BE2C (cell line): ENCODE measurements at regions not wholly inside any gene's neighbourhood (a gene's known extent, or its start where the extent isn't known, plus 50 kb on each side); places are given as distances from the start of the nearest gene placed in this dataset.

Experiments
- DNase-seq: peaks from one replicate; pipeline ENCODE4 v3.0.0-alpha.2; 2020
- H3K27me3 ChIP-seq: fragments of 250-450 bp; sonication (Bioruptor Pico); 2 replicates; pipeline ENCODE4 v1.5.1; 2020; ENCODE audit warnings: mild to moderate bottlenecking
- H3K36me3 ChIP-seq: fragments of 250-450 bp; sonication (Bioruptor Pico); 2 replicates; pipeline ENCODE4 v1.5.1; 2020; ENCODE audit warnings: mild to moderate bottlenecking
- H3K4me1 ChIP-seq: fragments of 250-450 bp; sonication (Bioruptor Pico); 2 replicates; pipeline ENCODE4 v1.5.1; 2020
- H3K4me3 ChIP-seq: 2 replicates; pipeline ENCODE4 v1.5.1; 2011; ENCODE audit warnings: low read depth, low read length
- H3K9me3 ChIP-seq: fragments of 250-450 bp; sonication (Bioruptor Pico); 2 replicates; pipeline ENCODE4 v1.5.1; 2020
- TF ChIP-seq, protein P1 (sequence below): IDR thresholded peaks from 2 replicates; pipeline ENCODE4 v1.5.1; 2012; ENCODE audit warnings: mild to moderate bottlenecking, low read depth, low read length

DNA sequence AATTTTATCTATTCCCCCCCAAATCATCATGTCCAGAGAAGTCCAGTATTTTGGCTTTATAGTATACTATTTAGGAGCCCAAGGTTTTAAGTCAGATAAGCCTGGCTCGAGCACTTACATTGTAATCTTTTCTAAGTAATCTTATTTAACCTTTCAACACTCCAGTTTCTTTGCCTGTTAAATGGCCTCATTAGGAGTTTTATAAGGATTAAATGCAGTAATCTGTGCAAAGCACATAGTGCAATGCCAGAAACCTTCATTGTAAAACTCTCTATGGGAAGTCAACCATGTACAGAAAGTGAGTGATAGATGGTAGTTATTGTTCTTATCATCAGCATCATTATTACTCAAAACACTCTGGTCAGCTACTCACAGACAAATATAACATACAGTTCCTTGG is 1330.4 kb downstream of the SLC16A7 start:
- no peak overlapping the region for H3K4me3 ChIP-seq
- H3K9me3 ChIP-seq = no peaks in the 10 kb centered on the region
- H3K4me1 ChIP-seq = no peaks in the 10 kb centered on the region
- TF ChIP-seq, protein P1, sequence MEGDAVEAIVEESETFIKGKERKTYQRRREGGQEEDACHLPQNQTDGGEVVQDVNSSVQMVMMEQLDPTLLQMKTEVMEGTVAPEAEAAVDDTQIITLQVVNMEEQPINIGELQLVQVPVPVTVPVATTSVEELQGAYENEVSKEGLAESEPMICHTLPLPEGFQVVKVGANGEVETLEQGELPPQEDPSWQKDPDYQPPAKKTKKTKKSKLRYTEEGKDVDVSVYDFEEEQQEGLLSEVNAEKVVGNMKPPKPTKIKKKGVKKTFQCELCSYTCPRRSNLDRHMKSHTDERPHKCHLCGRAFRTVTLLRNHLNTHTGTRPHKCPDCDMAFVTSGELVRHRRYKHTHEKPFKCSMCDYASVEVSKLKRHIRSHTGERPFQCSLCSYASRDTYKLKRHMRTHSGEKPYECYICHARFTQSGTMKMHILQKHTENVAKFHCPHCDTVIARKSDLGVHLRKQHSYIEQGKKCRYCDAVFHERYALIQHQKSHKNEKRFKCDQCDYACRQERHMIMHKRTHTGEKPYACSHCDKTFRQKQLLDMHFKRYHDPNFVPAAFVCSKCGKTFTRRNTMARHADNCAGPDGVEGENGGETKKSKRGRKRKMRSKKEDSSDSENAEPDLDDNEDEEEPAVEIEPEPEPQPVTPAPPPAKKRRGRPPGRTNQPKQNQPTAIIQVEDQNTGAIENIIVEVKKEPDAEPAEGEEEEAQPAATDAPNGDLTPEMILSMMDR = no peak
- no peaks in the 10 kb centered on the region for H3K27me3 ChIP-seq
- DNase-seq = no peak
- H3K36me3 ChIP-seq = no peaks in the 10 kb centered on the region

DNA sequence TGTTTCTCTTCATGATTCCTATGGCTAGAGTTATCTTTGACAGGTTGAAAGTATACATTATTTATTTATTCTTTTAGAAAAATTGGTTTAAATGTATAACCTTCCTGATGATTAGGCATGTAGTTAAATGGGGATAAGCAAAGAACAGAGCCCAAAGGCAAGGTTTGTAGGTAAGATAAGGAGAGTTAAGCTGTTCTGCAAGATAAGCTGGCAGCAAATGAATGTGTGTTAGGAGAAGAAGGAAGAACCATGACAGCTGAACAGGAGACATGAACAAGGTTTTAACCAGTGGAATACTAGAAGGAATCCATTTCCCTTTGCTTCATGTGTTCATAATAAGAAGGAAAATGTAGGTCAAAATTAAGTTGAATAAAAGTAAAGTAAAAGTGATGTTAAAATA is 1330.1 kb upstream of the USP15 start:
- Histone ChIP-seq H3K4me1 (no peaks in the 10 kb centered on the region), H3K4me3 (no peak overlapping the region), H3K9me3 (no peaks in the 10 kb centered on the region), H3K27me3 (no peaks in the 10 kb centered on the region), H3K36me3 (no peaks in the 10 kb centered on the region)
- TF ChIP-seq, protein P1 = no peak
- no peak for DNase-seq

DNA sequence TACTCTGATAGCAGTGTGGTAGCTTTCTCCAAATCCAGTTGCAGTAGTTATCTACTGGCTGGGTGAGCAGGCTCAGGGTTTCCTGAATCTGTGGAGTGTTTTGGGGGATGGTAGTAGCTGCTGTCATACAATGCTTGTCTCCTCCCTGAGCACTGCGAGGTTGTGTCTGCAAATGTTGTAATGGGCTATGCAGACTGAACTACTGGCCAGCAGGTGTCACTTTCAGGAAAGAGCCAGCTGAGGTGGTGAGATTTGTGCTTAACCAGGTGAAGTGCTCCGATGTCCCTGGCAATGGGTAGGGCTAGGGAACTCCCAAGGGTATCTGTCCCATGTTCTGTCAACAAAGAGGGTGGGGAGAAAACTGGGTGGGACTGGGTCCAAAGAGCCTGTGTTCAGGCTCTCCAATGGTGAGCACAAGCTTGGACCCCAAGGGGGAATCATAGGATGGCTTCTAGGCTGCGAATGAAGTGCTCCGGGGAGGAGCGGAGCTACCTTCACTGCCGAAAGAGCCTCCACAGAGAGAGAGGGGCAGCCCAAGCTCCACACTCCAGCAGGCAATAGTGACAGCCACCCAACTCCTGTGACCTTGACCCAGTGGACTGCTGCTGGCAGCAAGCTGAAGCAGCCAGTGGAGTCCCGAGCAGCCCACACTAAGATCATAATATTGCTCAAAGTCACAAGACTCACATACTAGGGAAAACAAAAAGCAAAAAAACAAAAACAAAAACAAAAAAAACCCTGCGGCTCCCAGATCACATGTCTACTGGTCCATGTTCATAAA is 1324.0 kb upstream of the USP15 start:
- H3K36me3 ChIP-seq = no peaks in the 10 kb centered on the region
- no peaks in the 10 kb centered on the region for H3K4me1 ChIP-seq
- no peak for DNase-seq
- H3K4me3 ChIP-seq = no peak overlapping the region
- no peaks in the 10 kb centered on the region for H3K27me3 ChIP-seq
- H3K9me3 ChIP-seq = no peaks in the 10 kb centered on the region
- TF ChIP-seq, protein P1 = no peak

DNA sequence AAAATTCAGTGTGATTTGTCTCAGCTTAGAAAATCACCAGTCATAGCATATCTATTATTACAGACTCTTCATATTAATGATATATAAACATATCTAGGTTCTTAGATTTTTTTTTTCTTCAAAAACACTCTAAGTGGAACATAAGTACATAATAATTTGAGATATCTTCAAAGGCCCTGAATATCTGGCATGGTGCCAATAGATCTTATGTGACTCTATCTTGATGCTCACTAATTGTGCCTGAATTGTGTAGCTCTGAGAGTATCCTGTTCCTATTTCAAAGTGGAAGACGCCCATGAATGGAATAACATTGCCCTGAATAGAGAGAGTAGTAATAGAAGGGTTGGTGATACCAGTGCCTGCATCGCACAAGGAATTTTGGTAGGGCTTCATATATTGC is 1312.7 kb upstream of the USP15 start:
- DNase-seq = no peak
- H3K4me3 ChIP-seq = no peak overlapping the region
- no peaks in the 10 kb centered on the region for H3K27me3 ChIP-seq
- H3K36me3 ChIP-seq = no peaks in the 10 kb centered on the region
- H3K9me3 ChIP-seq = no peaks in the 10 kb centered on the region; the same call in 1 of the 2 replicates
- TF ChIP-seq, protein P1 = no peak
- no peaks in the 10 kb centered on the region for H3K4me1 ChIP-seq

DNA sequence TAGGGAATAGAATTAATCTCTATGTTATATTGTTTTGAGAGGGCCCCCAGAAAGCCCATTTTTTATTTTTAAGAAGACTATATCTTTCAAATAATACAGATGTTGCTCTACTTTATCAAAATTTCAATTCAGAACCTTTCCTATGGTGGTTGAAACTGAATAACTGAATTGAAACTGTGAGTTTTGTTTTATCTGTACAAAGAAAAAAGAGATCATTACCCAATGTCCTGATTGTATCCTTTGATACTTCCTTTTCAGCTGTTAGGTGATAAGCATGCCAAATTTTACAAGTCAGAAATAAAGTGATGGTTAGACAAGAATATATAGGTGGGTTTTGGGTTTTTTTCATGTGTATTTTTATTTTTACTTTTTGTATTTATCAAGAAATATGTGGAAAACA is 1293.1 kb upstream of the USP15 start:
- no peaks in the 10 kb centered on the region for H3K36me3 ChIP-seq
- H3K9me3 ChIP-seq = no peaks in the 10 kb centered on the region
- TF ChIP-seq, protein P1 = no peak
- no peak for DNase-seq
- no peaks in the 10 kb centered on the region for H3K27me3 ChIP-seq
- H3K4me1 ChIP-seq = no peaks in the 10 kb centered on the region
- no peak overlapping the region for H3K4me3 ChIP-seq

DNA sequence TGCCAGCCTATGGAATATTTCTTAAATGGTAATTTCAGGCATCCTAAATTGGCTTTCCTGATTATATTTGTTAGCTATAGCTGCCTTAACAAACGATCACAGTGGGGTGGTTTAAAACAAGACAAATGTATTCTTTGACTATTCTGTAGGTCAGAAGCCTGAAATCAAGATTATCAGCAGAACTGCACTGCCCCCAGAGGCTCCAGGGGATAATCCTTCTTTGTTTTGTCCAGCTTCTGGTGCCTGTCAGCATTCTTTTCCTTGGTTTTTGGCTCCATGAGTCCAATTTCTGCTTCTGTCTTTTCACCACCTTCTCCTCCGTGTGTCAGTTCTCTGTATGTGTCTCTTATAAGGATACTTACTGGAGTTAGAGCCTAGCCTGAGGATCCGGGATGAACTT is 1282.2 kb upstream of the USP15 start:
- no peak for DNase-seq
- Histone ChIP-seq H3K27me3 (no peaks in the 10 kb centered on the region), H3K9me3 (no peaks in the 10 kb centered on the region), H3K4me3 (no peak overlapping the region), H3K4me1 (no peaks in the 10 kb centered on the region), H3K36me3 (no peaks in the 10 kb centered on the region)
- TF ChIP-seq, protein P1 = no peak
